Small intestine (tissue), 7 donors: ENCODE measurements at regions not wholly inside any gene's neighbourhood (a gene's known extent, or its start where the extent isn't known, plus 50 kb on each side); places are given as distances from the start of the nearest gene placed in this dataset.

Source experiments
- DNase-seq, 2 donors: peaks; one replicate each; pipeline versions ENCODE4 v3.0.0 to v3.0.0-alpha.2; 2013
- FAIRE-seq: peaks from 2 replicates; lab custom pipeline; 2012; peaks lifted over from hg19 to GRCh38; lab: Jason Lieb, UNC
- H3K27ac ChIP-seq, 3 donors: one replicate each; pipeline ENCODE4 v1.5.1; 2013; ENCODE audit warnings: low read length in 2 of 3, mild to moderate bottlenecking in 2 of 3, control low read depth in 1 of 3, inconsistent platforms in 1 of 3, low read depth in 1 of 3, moderate library complexity in 1 of 3
- H3K27me3 ChIP-seq, 3 donors: one replicate each; pipeline ENCODE4 v1.6.1; 2013; ENCODE audit warnings: low read length in 3 of 3, inconsistent platforms in 1 of 3; ENCODE audit not compliant: control insufficient read depth in 3 of 3, insufficient read depth in 3 of 3
- H3K36me3 ChIP-seq, 3 donors: one replicate each; pipeline ENCODE4 v1.6.1; 2013; ENCODE audit warnings: low read length in 3 of 3, inconsistent platforms in 1 of 3, low read depth in 1 of 3, mild to moderate bottlenecking in 1 of 3, moderate library complexity in 1 of 3; ENCODE audit not compliant: control insufficient read depth in 3 of 3, insufficient read depth in 2 of 3
- H3K4me1 ChIP-seq, 3 donors: one replicate each; pipeline ENCODE4 v1.6.1; 2013; ENCODE audit warnings: low read length in 2 of 3, inconsistent platforms in 1 of 3, low read depth in 1 of 3, mild to moderate bottlenecking in 1 of 3, moderate library complexity in 1 of 3; ENCODE audit not compliant: control insufficient read depth in 3 of 3, insufficient read depth in 2 of 3
- H3K4me3 ChIP-seq, 3 donors: one replicate each; pipeline ENCODE4 v1.5.1; 2013; ENCODE audit warnings: low read length in 3 of 3, control low read depth in 1 of 3, inconsistent platforms in 1 of 3, low read depth in 1 of 3, mild to moderate bottlenecking in 1 of 3, moderate library complexity in 1 of 3
- H3K9me3 ChIP-seq, 2 donors: one replicate each; pipeline ENCODE4 v1.6.1; 2013; ENCODE audit warnings: low read depth in 1 of 2, low read length in 1 of 2; ENCODE audit not compliant: control insufficient read depth in 2 of 2, insufficient read depth in 1 of 2
- WGBS, 3 donors: extraction: QIAGEN DNeasy Blood & Tissue Kit; methylation state at CpG; one replicate each; pipeline ENCODE4 v1.1.7; 2013; 5-methylcytosine and 5-hydroxymethylcytosine counted together
- donor health status: healthy with polysubstance abuse.
- donor health status: control.
- donor health status: control.
- donor health status: Bipolar disorder and iron deficiency.
- donor health status: healthy.

- Histone ChIP-seq H3K27ac (no peak overlapping the region), H3K27me3 (peaks cover 0 to 17% (median 3%) of the 10 kb centered on the region in 3 donors), H3K4me3 (no peak overlapping the region), H3K36me3 (no peaks in the 10 kb centered on the region), H3K4me1 (no peaks in the 10 kb centered on the region), H3K9me3 (no peaks in the 10 kb centered on the region)
- no peak for DNase-seq
- WGBS, 3 donors = 37 to 47% (median 42%) methylated on average over 4 of the region's 4 CpGs
- no peak for FAIRE-seq
Observed at GRCh38 chr1:30108186-30108585, 615.2 kb downstream of the MATN1 start.

GRCh38 chr1:30106125-30106524, 617.3 kb downstream of the MATN1 start:
- FAIRE-seq = no peak
- H3K4me1 ChIP-seq = no peaks in the 10 kb centered on the region
- no peak overlapping the region for H3K4me3 ChIP-seq
- H3K36me3 ChIP-seq = no peaks in the 10 kb centered on the region
- DNase-seq = peak in 1 of 2 donors; percentile 39
- H3K9me3 ChIP-seq = no peaks in the 10 kb centered on the region
- WGBS, 3 donors = 22 to 30% (median 23%) methylated on average over 8 of the region's 8 CpGs
- no peak overlapping the region for H3K27ac ChIP-seq
- H3K27me3 ChIP-seq = peaks cover 0 to 17% (median 0%) of the 10 kb centered on the region in 3 donors

GRCh38 chr1:30104551-30104950, 618.8 kb downstream of the MATN1 start:
- no peaks in the 10 kb centered on the region for H3K36me3 ChIP-seq

GRCh38 chr1:30103708-30104411, 619.5 kb downstream of the MATN1 start:
- DNase-seq (no peak), FAIRE-seq (no peak)
- Histone ChIP-seq H3K4me1 (no peaks in the 10 kb centered on the region), H3K9me3 (no peaks in the 10 kb centered on the region), H3K27ac (no peak overlapping the region), H3K27me3 (peaks cover 0 to 17% (median 2%) of the 10 kb centered on the region in 3 donors), H3K4me3 (no peak overlapping the region), H3K36me3 (no peaks in the 10 kb centered on the region)
- WGBS, 3 donors = 41 to 50% (median 44%) methylated on average over 14 of the region's 14 CpGs

More at GRCh38 chr1:30104551-30104950, 618.8 kb downstream of the MATN1 start:
- Histone ChIP-seq H3K4me3 (no peak overlapping the region), H3K27me3 (peaks cover 0 to 17% (median under 1%) of the 10 kb centered on the region in 3 donors), H3K4me1 (no peaks in the 10 kb centered on the region), H3K27ac (no peak overlapping the region), H3K9me3 (no peaks in the 10 kb centered on the region)
- no peak for FAIRE-seq
- 80 to 87% (median 86%) methylated on average over 4 of the region's 4 CpGs for WGBS, 3 donors
- no peak for DNase-seq

- no peaks in the 10 kb centered on the region for H3K9me3 ChIP-seq
- H3K36me3 ChIP-seq = no peaks in the 10 kb centered on the region
- FAIRE-seq (no peak), DNase-seq (no peak)
- WGBS, 3 donors = 87 to 93% (median 91%) methylated on average over 7 of the region's 7 CpGs
- H3K27me3 ChIP-seq = peaks cover 0 to 14% (median 2%) of the 10 kb centered on the region in 3 donors
- no peaks in the 10 kb centered on the region for H3K4me1 ChIP-seq
- H3K27ac ChIP-seq = no peak overlapping the region
- H3K4me3 ChIP-seq = no peak overlapping the region
Observed at GRCh38 chr1:30102605-30103004, 620.8 kb downstream of the MATN1 start.

GRCh38 chr1:30101487-30102227, 621.7 kb downstream of the MATN1 start:
- DNase-seq (no peak), FAIRE-seq (no peak)
- 37 to 54% (median 48%) methylated on average over 9 of the region's 9 CpGs for whole genome bisulfite sequencing, 3 donors
- H3K36me3 ChIP-seq = no peaks in the 10 kb centered on the region
- H3K27ac ChIP-seq = no peak overlapping the region
- no peaks in the 10 kb centered on the region for H3K4me1 ChIP-seq
- no peaks in the 10 kb centered on the region for H3K9me3 ChIP-seq
- H3K4me3 ChIP-seq = no peak overlapping the region
- peaks cover 0 to 11% (median 2%) of the 10 kb centered on the region in 3 donors for H3K27me3 ChIP-seq

GRCh38 chr1:30101016-30101415, 622.4 kb downstream of the MATN1 start:
- Histone ChIP-seq H3K4me1 (no peaks in the 10 kb centered on the region), H3K27me3 (peaks cover 0 to 7% (median 2%) of the 10 kb centered on the region in 3 donors), H3K36me3 (no peaks in the 10 kb centered on the region), H3K9me3 (no peaks in the 10 kb centered on the region), H3K4me3 (no peak overlapping the region), H3K27ac (no peak overlapping the region)
- FAIRE-seq (no peak), DNase-seq (no peak)
- WGBS, 3 donors = 39 to 46% (median 43%) methylated on average over 8 of the region's 8 CpGs

GRCh38 chr1:30100524-30100862, 622.9 kb downstream of the MATN1 start:
- DNase-seq (no peak), FAIRE-seq (no peak)
- Histone ChIP-seq H3K4me1 (no peaks in the 10 kb centered on the region), H3K9me3 (no peaks in the 10 kb centered on the region), H3K36me3 (no peaks in the 10 kb centered on the region), H3K4me3 (no peak overlapping the region), H3K27me3 (peaks cover 0 to 7% (median 2%) of the 10 kb centered on the region in 3 donors), H3K27ac (no peak overlapping the region)
- WGBS, 3 donors = 39 to 49% (median 49%) methylated on average over 4 of the region's 4 CpGs
